Upper lobe of left lung (tissue), 6 donors: ENCODE measurements at regions not wholly inside any gene's neighbourhood (a gene's known extent, or its start where the extent isn't known, plus 50 kb on each side); places are given as distances from the start of the nearest gene placed in this dataset.

Experiments used
- ATAC-seq, 2 donors: fragments of 200-7000 bp; cut with Tn5 transposase; one replicate each; pipeline ENCODE4 v1.9.1; 2022; ENCODE audit warnings: mild to moderate bottlenecking in 2 of 2, moderate library complexity in 2 of 2; ENCODE audit not compliant: low FRiP score in 2 of 2
- DNase-seq, 2 donors: peaks; one replicate each; pipeline ENCODE4 v3.0.0-alpha.2; 2019 to 2020
- H3K27ac ChIP-seq, 4 donors: fragments of 200-600 bp; sonication (generic); one replicate each; pipeline ENCODE4 v1.5.1; 2016 to 2019
- H3K27me3 ChIP-seq, 4 donors: fragments of 200-600 bp; sonication (generic); one replicate each; pipeline ENCODE4 v1.5.1; 2017 to 2019
- H3K36me3 ChIP-seq, 4 donors: fragments of 200-600 bp; sonication (generic); one replicate each; pipeline ENCODE4 v1.5.1; 2016 to 2019
- H3K4me1 ChIP-seq, 4 donors: fragments of 200-600 bp; sonication (generic); one replicate each; pipeline ENCODE4 v1.5.1; 2018 to 2019
- H3K4me3 ChIP-seq, 4 donors: fragments of 200-600 bp; sonication (generic); one replicate each; pipeline ENCODE4 v1.5.1; 2017 to 2019; ENCODE audit warnings: mild to moderate bottlenecking in 2 of 4, moderate library complexity in 1 of 4
- H3K9me3 ChIP-seq, 4 donors: fragments of 200-600 bp; sonication (generic); one replicate each; pipeline ENCODE4 v1.5.1; 2018 to 2019
- EP300 ChIP-seq, 4 donors: sonication (generic); formaldehyde crosslinking; IDR thresholded peaks; one replicate each; pipeline ENCODE4 v1.5.1; 2017; ENCODE audit warnings: antibody characterized with exemption in 4 of 4, control low read depth in 2 of 4
- POLR2A ChIP-seq, 4 donors: fragments of 450-650 bp; IDR thresholded peaks; one replicate each; pipeline ENCODE4 v1.5.1; 2016 to 2017; ENCODE audit warnings: antibody characterized with exemption in 4 of 4, mild to moderate bottlenecking in 2 of 4
- POLR2AphosphoS5 ChIP-seq, 2 donors: sonication (generic); formaldehyde crosslinking; IDR thresholded peaks; one replicate each; pipeline ENCODE4 v1.5.1; 2017; ENCODE audit warnings: antibody characterized with exemption in 2 of 2
- WGBS, 2 donors: methylation state at CpG; one replicate each; pipeline ENCODE4 v1.1.5; 2017 to 2018; 5-methylcytosine and 5-hydroxymethylcytosine counted together
- TF ChIP-seq, protein P1 (sequence below), 6 experiments: fragments of 450-650 bp in 4 of 6; fragments of 200-600 bp in 2 of 6; sonication (generic) in 2 of 6; IDR thresholded peaks; one replicate each; pipeline ENCODE4 v1.5.1; 2016 to 2019; ENCODE audit warnings: antibody characterized with exemption in 6 of 6
- donor health status: DM: no; HTN: no; CAD: no; lungs with moderate emphysema.
- donor health status: DM: no; HTN: yes; CAD: no; lungs with severe emphysema.

- 73 to 75% methylated on average over 3 of the region's 3 CpGs for WGBS, 2 donors
- Histone ChIP-seq H3K4me3 (no peak overlapping the region), H3K36me3 (no peaks in the 10 kb centered on the region), H3K27ac (no peak overlapping the region), H3K27me3 (no peaks in the 10 kb centered on the region), H3K4me1 (no peaks in the 10 kb centered on the region), H3K9me3 (no peaks in the 10 kb centered on the region)
- no peak for ATAC-seq
- TF ChIP-seq, protein P1, sequence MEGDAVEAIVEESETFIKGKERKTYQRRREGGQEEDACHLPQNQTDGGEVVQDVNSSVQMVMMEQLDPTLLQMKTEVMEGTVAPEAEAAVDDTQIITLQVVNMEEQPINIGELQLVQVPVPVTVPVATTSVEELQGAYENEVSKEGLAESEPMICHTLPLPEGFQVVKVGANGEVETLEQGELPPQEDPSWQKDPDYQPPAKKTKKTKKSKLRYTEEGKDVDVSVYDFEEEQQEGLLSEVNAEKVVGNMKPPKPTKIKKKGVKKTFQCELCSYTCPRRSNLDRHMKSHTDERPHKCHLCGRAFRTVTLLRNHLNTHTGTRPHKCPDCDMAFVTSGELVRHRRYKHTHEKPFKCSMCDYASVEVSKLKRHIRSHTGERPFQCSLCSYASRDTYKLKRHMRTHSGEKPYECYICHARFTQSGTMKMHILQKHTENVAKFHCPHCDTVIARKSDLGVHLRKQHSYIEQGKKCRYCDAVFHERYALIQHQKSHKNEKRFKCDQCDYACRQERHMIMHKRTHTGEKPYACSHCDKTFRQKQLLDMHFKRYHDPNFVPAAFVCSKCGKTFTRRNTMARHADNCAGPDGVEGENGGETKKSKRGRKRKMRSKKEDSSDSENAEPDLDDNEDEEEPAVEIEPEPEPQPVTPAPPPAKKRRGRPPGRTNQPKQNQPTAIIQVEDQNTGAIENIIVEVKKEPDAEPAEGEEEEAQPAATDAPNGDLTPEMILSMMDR (IDR thresholded peaks at IDR 0.05) = no peak
- TF ChIP-seq POLR2AphosphoS5 (IDR thresholded peaks at IDR 0.05) (no peak), EP300 (IDR thresholded peaks at IDR 0.05) (no peak), POLR2A (IDR thresholded peaks at IDR 0.05) (no peak)
- DNase-seq = no peak
Measured at GRCh38 chr17:70879401-70879800, 710.1 kb downstream of the KCNJ2 start.

GRCh38 chr17:70881093-70881492, 711.8 kb downstream of the KCNJ2 start:
- ATAC-seq = no peak
- Histone ChIP-seq H3K9me3 (no peaks in the 10 kb centered on the region), H3K27ac (no peak overlapping the region), H3K36me3 (no peaks in the 10 kb centered on the region), H3K4me3 (no peak overlapping the region), H3K4me1 (no peaks in the 10 kb centered on the region), H3K27me3 (no peaks in the 10 kb centered on the region)
- DNase-seq = no peak
- TF ChIP-seq POLR2A (IDR thresholded peaks at IDR 0.05) (no peak), EP300 (IDR thresholded peaks at IDR 0.05) (no peak), POLR2AphosphoS5 (IDR thresholded peaks at IDR 0.05) (no peak)
- TF ChIP-seq, protein P1 (IDR thresholded peaks at IDR 0.05) = no peak
- WGBS, 2 donors = 14 to 20% methylated on average over 1 of the region's 1 CpG

DNA sequence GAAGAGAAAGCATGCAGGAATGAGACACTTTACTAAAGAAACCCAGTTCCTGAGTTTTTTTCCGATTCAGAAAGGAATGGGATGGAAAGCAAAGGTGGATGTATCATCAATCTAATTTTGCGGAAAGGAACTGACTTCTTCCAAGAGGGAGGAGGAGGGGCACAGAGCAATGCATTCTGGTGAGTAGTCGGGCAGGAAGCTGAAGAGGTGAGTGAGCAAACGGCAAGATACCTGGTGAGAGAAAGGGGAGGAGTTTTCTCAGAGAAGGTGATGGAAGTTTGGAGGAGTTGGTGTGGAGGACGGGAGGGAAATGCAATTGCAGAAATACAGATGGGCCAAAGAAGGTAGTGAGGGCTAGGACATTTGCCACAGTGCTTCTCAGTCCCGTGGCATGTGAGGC, 713.2 kb downstream of the KCNJ2 start:
- WGBS, 2 donors = 70 to 76% methylated on average over 6 of the region's 6 CpGs
- Histone ChIP-seq H3K4me3 (no peak overlapping the region), H3K9me3 (no peaks in the 10 kb centered on the region), H3K36me3 (no peaks in the 10 kb centered on the region), H3K27ac (no peak overlapping the region), H3K4me1 (no peaks in the 10 kb centered on the region), H3K27me3 (no peaks in the 10 kb centered on the region)
- TF ChIP-seq POLR2A (IDR thresholded peaks at IDR 0.05) = no peak
- TF ChIP-seq POLR2AphosphoS5 (IDR thresholded peaks at IDR 0.05) = no peak
- DNase-seq (no peak), ATAC-seq (no peak)

- Histone ChIP-seq H3K36me3 (no peaks in the 10 kb centered on the region), H3K4me1 (no peaks in the 10 kb centered on the region), H3K27me3 (no peaks in the 10 kb centered on the region), H3K27ac (no peak overlapping the region), H3K9me3 (no peaks in the 10 kb centered on the region), H3K4me3 (no peak overlapping the region)
- ATAC-seq (no peak), DNase-seq (no peak)
- WGBS, 2 donors = 42 to 59% methylated on average over 2 of the region's 2 CpGs
- TF ChIP-seq, protein P1 (IDR thresholded peaks at IDR 0.05) = no peak
- TF ChIP-seq POLR2A (IDR thresholded peaks at IDR 0.05) (no peak), EP300 (IDR thresholded peaks at IDR 0.05) (no peak), POLR2AphosphoS5 (IDR thresholded peaks at IDR 0.05) (no peak)
Measured at GRCh38 chr17:70886648-70887047, 717.3 kb downstream of the KCNJ2 start.

DNA sequence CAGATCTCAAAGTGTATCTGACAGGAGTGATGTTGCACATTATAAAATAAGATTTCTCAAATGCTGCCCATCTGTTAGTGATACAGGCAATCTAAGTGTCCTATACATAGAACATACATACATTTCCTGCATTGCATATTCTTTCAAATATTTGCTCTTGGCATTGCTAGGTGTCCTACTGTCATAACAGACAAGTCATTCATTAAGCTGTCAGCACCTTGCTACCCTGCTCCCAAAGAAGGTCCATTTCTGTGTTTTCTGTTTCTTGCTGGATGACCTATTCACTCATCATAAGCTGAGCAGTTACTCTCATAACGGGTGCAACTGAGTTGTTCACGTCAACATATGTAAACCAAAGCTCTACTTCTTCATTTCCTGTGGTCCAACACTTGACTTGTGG, 719.0 kb downstream of the KCNJ2 start:
- Histone ChIP-seq H3K9me3 (no peaks in the 10 kb centered on the region), H3K4me3 (no peak overlapping the region), H3K4me1 (no peaks in the 10 kb centered on the region), H3K36me3 (no peaks in the 10 kb centered on the region), H3K27me3 (no peaks in the 10 kb centered on the region), H3K27ac (no peak overlapping the region)
- 37 to 58% methylated on average over 2 of the region's 2 CpGs for WGBS, 2 donors
- no peak for TF ChIP-seq POLR2AphosphoS5 (IDR thresholded peaks at IDR 0.05)
- TF ChIP-seq, protein P1 (IDR thresholded peaks at IDR 0.05) = no peak
- DNase-seq (no peak), ATAC-seq (no peak)
